GM12878 (cell line): ENCODE measurements at regions not wholly inside any gene's neighbourhood (a gene's known extent, or its start where the extent isn't known, plus 50 kb on each side); places are given as distances from the start of the nearest gene placed in this dataset.

ENCODE experiments used
- ATF2 ChIP-seq: IDR thresholded peaks from 2 replicates; pipeline ENCODE4 v1.6.1; 2012; ENCODE audit warnings: low read length, inconsistent platforms
- CTCF ChIP-seq, 3 experiments: IDR thresholded peaks in 2 of 3; conservative IDR thresholded peaks in 1 of 3; 2 replicates each; pipeline ENCODE4 v1.5.1; 2011; ENCODE audit warnings: low read depth in 3 of 3, low read length in 3 of 3, mild to moderate bottlenecking in 3 of 3, control low read depth in 2 of 3, moderate library complexity in 2 of 3, inconsistent platforms in 1 of 3, mixed read lengths in 1 of 3; ENCODE audit not compliant: control insufficient read depth in 2 of 3, insufficient read depth in 1 of 3; ENCODE audit errors: extremely low read depth in 1 of 3

- no peak for TF ChIP-seq CTCF (IDR thresholded peaks at IDR 0.05 in 2 of 3, conservative IDR thresholded peaks at IDR 0.05 in 1 of 3; ENCODE audit: control insufficient read depth in 2 of 3, extremely low read depth in 1 of 3, insufficient read depth in 1 of 3, low read depth in 3 of 3, low read length in 3 of 3)
- TF ChIP-seq ATF2 = no peak
Measured at GRCh38 chr6:9399916-9400315, 964.6 kb upstream of the SLC35B3 start.
